NT2/D1 (cell line): ENCODE measurements at regions not wholly inside any gene's neighbourhood (a gene's known extent, or its start where the extent isn't known, plus 50 kb on each side); places are given as distances from the start of the nearest gene placed in this dataset.

Experiments
- YY1 ChIP-seq: IDR thresholded peaks from 2 replicates; pipeline ENCODE4 v1.6.1; 2011; ENCODE audit not compliant: insufficient read length, insufficient read depth
- ZNF274 ChIP-seq: IDR thresholded peaks from 2 replicates; pipeline ENCODE4 v1.6.1; 2011; ENCODE audit warnings: mild to moderate bottlenecking, low read depth, low read length

- TF ChIP-seq YY1 (no peak), ZNF274 (no peak)
These were observed 79.1 kb upstream of the SSTR1 start for GRCh38 chr14:38128640-38129039.
